H9 (cell line): ENCODE measurements at regions not wholly inside any gene's neighbourhood (a gene's known extent, or its start where the extent isn't known, plus 50 kb on each side); places are given as distances from the start of the nearest gene placed in this dataset.

ENCODE experiments used
- DNase-seq: peaks from one replicate; pipeline ENCODE4 v3.0.0-alpha.2; 2017
- H2AFZ ChIP-seq: one replicate; pipeline ENCODE4 v1.6.1; 2013; ENCODE audit warnings: mild to moderate bottlenecking, low read length, control low read depth, moderate library complexity
- H2AK5ac ChIP-seq: 2 replicates; pipeline ENCODE4 v1.6.1; 2013; ENCODE audit warnings: low read length, control low read depth, mixed read lengths; ENCODE audit not compliant: insufficient read length
- H2BK120ac ChIP-seq: one replicate; pipeline ENCODE4 v1.6.1; 2013; ENCODE audit warnings: low read depth, mild to moderate bottlenecking, low read length, control low read depth, inconsistent platforms; ENCODE audit not compliant: poor library complexity, severe bottlenecking
- H2BK12ac ChIP-seq: 2 replicates; pipeline ENCODE4 v1.6.1; 2013; ENCODE audit warnings: low read length, control low read depth, mixed read lengths, low read depth; ENCODE audit not compliant: insufficient read length
- H2BK15ac ChIP-seq: 2 replicates; pipeline ENCODE4 v1.6.1; 2013; ENCODE audit warnings: low read depth, low read length, control low read depth
- H2BK20ac ChIP-seq: one replicate; pipeline ENCODE4 v1.6.1; 2013; ENCODE audit warnings: low read depth, mild to moderate bottlenecking, low read length, control low read depth, inconsistent platforms; ENCODE audit not compliant: poor library complexity, severe bottlenecking
- H2BK5ac ChIP-seq: 2 replicates; pipeline ENCODE4 v1.6.1; 2013; ENCODE audit warnings: low read length, control low read depth, mixed read lengths; ENCODE audit not compliant: insufficient read length
- H3K14ac ChIP-seq: 2 replicates; pipeline ENCODE4 v1.6.1; 2013; ENCODE audit warnings: low read length, control low read depth; ENCODE audit not compliant: insufficient read depth
- H3K18ac ChIP-seq: 2 replicates; pipeline ENCODE4 v1.6.1; 2013; ENCODE audit warnings: low read depth, mild to moderate bottlenecking, mixed read lengths, low read length, control low read depth; ENCODE audit not compliant: insufficient read length
- H3K23ac ChIP-seq: 2 replicates; pipeline ENCODE4 v1.6.1; 2013; ENCODE audit warnings: low read length, control low read depth, mixed read lengths, low read depth; ENCODE audit not compliant: insufficient read length
- H3K23me2 ChIP-seq: 2 replicates; pipeline ENCODE4 v1.6.1; 2013; ENCODE audit warnings: low read depth, mild to moderate bottlenecking, mixed read lengths, low read length, control low read depth; ENCODE audit not compliant: insufficient read length, poor library complexity, severe bottlenecking
- H3K27ac ChIP-seq: 2 replicates; pipeline ENCODE4 v1.5.1; 2013; ENCODE audit warnings: low read length, control low read depth, mixed read lengths, low read depth; ENCODE audit not compliant: insufficient read length
- H3K27me3 ChIP-seq: 2 replicates; pipeline ENCODE4 v1.6.1; 2013; ENCODE audit warnings: low read length, control low read depth, inconsistent platforms; ENCODE audit not compliant: insufficient read depth
- H3K4ac ChIP-seq: 2 replicates; pipeline ENCODE4 v1.6.1; 2013; ENCODE audit warnings: low read depth, mild to moderate bottlenecking, control low read depth, inconsistent platforms, low read length, moderate library complexity
- H3K4me1 ChIP-seq: 2 replicates; pipeline ENCODE4 v1.6.1; 2013; ENCODE audit warnings: low read length, control low read depth, inconsistent platforms; ENCODE audit not compliant: insufficient read depth
- H3K4me2 ChIP-seq: 2 replicates; pipeline ENCODE4 v1.6.1; 2013; ENCODE audit warnings: low read length, control low read depth, mixed read lengths; ENCODE audit not compliant: insufficient read length, insufficient read depth
- H3K56ac ChIP-seq: 2 replicates; pipeline ENCODE4 v1.6.1; 2013; ENCODE audit warnings: low read depth, mild to moderate bottlenecking, mixed read lengths, low read length, control low read depth; ENCODE audit not compliant: insufficient read length
- H3K79me1 ChIP-seq: 2 replicates; pipeline ENCODE4 v1.6.1; 2013; ENCODE audit warnings: low read depth, mild to moderate bottlenecking, moderate library complexity, low read length, control low read depth, inconsistent platforms; ENCODE audit not compliant: insufficient read depth, poor library complexity, severe bottlenecking
- H3K79me2 ChIP-seq: 2 replicates; pipeline ENCODE4 v1.6.1; 2013; ENCODE audit warnings: low read length, control low read depth, inconsistent platforms; ENCODE audit not compliant: insufficient read depth
- H3K9ac ChIP-seq: 2 replicates; pipeline ENCODE4 v1.6.1; 2013; ENCODE audit warnings: low read length, control low read depth, mixed read lengths; ENCODE audit not compliant: insufficient read length; ENCODE audit errors: extremely low read depth
- H3K9me3 ChIP-seq: one replicate; pipeline ENCODE4 v1.6.1; 2013; ENCODE audit warnings: low read depth, low read length, inconsistent platforms; ENCODE audit not compliant: control insufficient read depth
- H3T11ph ChIP-seq: one replicate; pipeline ENCODE4 v1.6.1; 2013; ENCODE audit warnings: mild to moderate bottlenecking, low read length, control low read depth, inconsistent platforms
- H4K20me1 ChIP-seq: one replicate; pipeline ENCODE4 v1.6.1; 2013; ENCODE audit not compliant: control insufficient read depth, insufficient read length, insufficient read depth
- H4K5ac ChIP-seq: 2 replicates; pipeline ENCODE4 v1.6.1; 2013; ENCODE audit warnings: low read depth, mild to moderate bottlenecking, mixed read lengths, low read length, control low read depth; ENCODE audit not compliant: insufficient read length
- H4K8ac ChIP-seq: replicated peaks from 2 replicates; pipeline ENCODE4 v1.6.1; 2013; ENCODE audit warnings: low read length, control low read depth, mixed read lengths, low read depth; ENCODE audit not compliant: insufficient read length
- H4K91ac ChIP-seq: 2 replicates; pipeline ENCODE4 v1.6.1; 2013; ENCODE audit warnings: low read depth, mild to moderate bottlenecking, moderate library complexity, mixed read lengths, low read length, control low read depth; ENCODE audit not compliant: insufficient read length
- H3K27ac Mint-ChIP-seq, 3 experiments: 2 replicates in 2 of 3; 3 replicates in 1 of 3; pipeline ENCODE4 v1.8.0; 2020 to 2021; ENCODE audit warnings: mixed read lengths in 3 of 3, mild to moderate bottlenecking in 1 of 3, moderate library complexity in 1 of 3
- H3K27me3 Mint-ChIP-seq: 2 replicates; pipeline ENCODE4 v1.8.0; 2021; ENCODE audit warnings: low read depth, mild to moderate bottlenecking, moderate library complexity, mixed read lengths
- H3K36me3 Mint-ChIP-seq, 3 experiments: 2 replicates in 2 of 3; 3 replicates in 1 of 3; pipeline ENCODE4 v1.8.0; 2020 to 2021; ENCODE audit warnings: low read depth in 3 of 3, mixed read lengths in 3 of 3; ENCODE audit not compliant: insufficient read depth in 1 of 3
- H3K4me1 Mint-ChIP-seq, 2 experiments: 2 replicates each; pipeline ENCODE4 v1.8.0; 2020; ENCODE audit warnings: mixed read lengths in 2 of 2
- H3K4me3 Mint-ChIP-seq, 2 experiments: 2 replicates in 1 of 2; 3 replicates in 1 of 2; pipeline ENCODE4 v1.8.0; 2020 to 2021; ENCODE audit warnings: mild to moderate bottlenecking in 2 of 2, mixed read lengths in 2 of 2, moderate library complexity in 1 of 2
- H3K9me3 Mint-ChIP-seq, 2 experiments: 2 replicates in 1 of 2; 3 replicates in 1 of 2; pipeline ENCODE4 v1.8.0; 2020; ENCODE audit warnings: mild to moderate bottlenecking in 2 of 2, mixed read lengths in 2 of 2, moderate library complexity in 1 of 2
- CTCF ChIP-seq: fragments of 200-600 bp; sonication (generic); conservative IDR thresholded peaks from 3 replicates; pipeline ENCODE4 v1.8.0; 2021; ENCODE audit warnings: antibody characterized with exemption, mild to moderate bottlenecking

GRCh38 chr13:30004204-30004603 is 153.8 kb upstream of the UBL3 start:
- Mint-ChIP-seq H3K27ac (no peak overlapping the region), H3K36me3 (no peaks in the 10 kb centered on the region), H3K4me3 (no peak overlapping the region), H3K9me3 (no peaks in the 10 kb centered on the region), H3K27me3 (0 out of 2 replicates have a peak, but pooled peaks cover 2% of the 10 kb centered on the region), H3K4me1 (no peaks in the 10 kb centered on the region)
- no peak overlapping the region for H3K9ac ChIP-seq
- H3K14ac ChIP-seq: no peak overlapping the region
- H3K79me2 ChIP-seq: no peaks in the 10 kb centered on the region
- H3K23me2 ChIP-seq: no peaks in the 10 kb centered on the region
- H3K18ac ChIP-seq: no peak overlapping the region
- no peak for TF ChIP-seq CTCF
- H2AFZ ChIP-seq: no peak overlapping the region
- H2BK5ac ChIP-seq: no peak overlapping the region
- no peak overlapping the region for H2BK12ac ChIP-seq
- H3K4me1 ChIP-seq: no peaks in the 10 kb centered on the region
- H3K4ac ChIP-seq: no peak overlapping the region
- H3K27ac ChIP-seq: no peak overlapping the region
- H3K4me2 ChIP-seq: no peak overlapping the region
- no peaks in the 10 kb centered on the region for H3K79me1 ChIP-seq
- H3T11ph ChIP-seq: no peak overlapping the region
- H4K5ac ChIP-seq: no peak overlapping the region
- H4K8ac ChIP-seq: peak overlapping the region; percentile 64
- no peak overlapping the region for H3K56ac ChIP-seq
- no peak overlapping the region for H2BK20ac ChIP-seq
- no peak overlapping the region for H2BK15ac ChIP-seq
- H3K27me3 ChIP-seq: no peaks in the 10 kb centered on the region
- no peak overlapping the region for H4K91ac ChIP-seq
- H2AK5ac ChIP-seq: no peak overlapping the region
- H4K20me1 ChIP-seq: no peaks in the 10 kb centered on the region
- DNase-seq: no peak
- no peaks in the 10 kb centered on the region for H3K9me3 ChIP-seq
- H2BK120ac ChIP-seq: no peak overlapping the region
- H3K23ac ChIP-seq: no peak overlapping the region
